K562 (cell line): ENCODE measurements at regions not wholly inside any gene's neighbourhood (a gene's known extent, or its start where the extent isn't known, plus 50 kb on each side); places are given as distances from the start of the nearest gene placed in this dataset.

ENCODE experiments used
- ATAC-seq: fragments of 200-7000 bp; cut with Tn5 transposase; 3 replicates; pipeline ENCODE4 v1.9.1; 2020; ENCODE audit warnings: moderate library complexity
- BruUV-seq: library from RNA; stranded (reverse); fragments of 400-500 nt; replicated peaks from 2 replicates; lab custom pipeline; 2021; lab: Mats Ljungman, UMichigan
- CTCF ChIA-PET: fragments of 300-600 bp; formaldehyde crosslinking; extraction: SDS; loops from one replicate; lab custom pipeline; 2021; ENCODE audit warnings: low intra/inter-chr PET ratio; lab: Yijun Ruan, JAX
- POLR2A ChIA-PET: fragments of 300-600, 350-650 bp; sonication (Branson Sonifier 250); formaldehyde crosslinking; extraction: SDS; loops from one replicate; lab custom pipeline; 2021; ENCODE audit warnings: antibody characterized with exemption, inconsistent platforms; lab: Yijun Ruan, JAX
- DNase-seq, 4 experiments: peaks; one replicate each; pipeline versions ENCODE4 v3.0.0 to v3.0.0-alpha.2; 2011 to 2018; ENCODE audit warnings: low spot score in 3 of 4, mixed read lengths in 3 of 4; ENCODE audit errors: extremely low read depth in 1 of 4
- FAIRE-seq: peaks from 2 replicates; lab custom pipeline; 2011; peaks lifted over from hg19 to GRCh38; lab: Jason Lieb, UNC
- H2AFZ ChIP-seq: 2 replicates; pipeline ENCODE4 v1.6.0; 2011; ENCODE audit warnings: low read depth, low read length, control low read depth, inconsistent platforms
- H3K27ac ChIP-seq: fragments of 200-600 bp; 3 replicates; pipeline ENCODE4 v1.8.0; 2011; ENCODE audit warnings: low read depth, mild to moderate bottlenecking, control low read depth, inconsistent platforms, low read length, moderate library complexity, mixed read lengths; ENCODE audit errors: extremely low read depth
- H3K27me3 ChIP-seq, 2 experiments: fragments of 300-600 bp in 1 of 2; 2 replicates in 1 of 2; 3 replicates in 1 of 2; pipeline versions ENCODE4 v1.6.0 to v1.8.0; 2011; ENCODE audit warnings: inconsistent platforms in 2 of 2, low read length in 2 of 2, mild to moderate bottlenecking in 1 of 2, mixed read lengths in 1 of 2, moderate library complexity in 1 of 2; ENCODE audit not compliant: control insufficient read depth in 2 of 2, insufficient read depth in 2 of 2
- H3K36me3 ChIP-seq: fragments of 300-600 bp; 3 replicates; pipeline ENCODE4 v1.8.0; 2011; ENCODE audit warnings: mild to moderate bottlenecking, low read length, inconsistent platforms; ENCODE audit not compliant: control insufficient read depth, insufficient read depth
- H3K4me1 ChIP-seq, 2 experiments: fragments of 200-600 bp in 1 of 2; replicated peaks in 1 of 2; 2 replicates in 1 of 2; 3 replicates in 1 of 2; pipeline versions ENCODE4 v1.5.1 to v1.8.0; 2011; ENCODE audit warnings: inconsistent platforms in 2 of 2, low read length in 2 of 2, mild to moderate bottlenecking in 1 of 2, mixed read lengths in 1 of 2, moderate library complexity in 1 of 2; ENCODE audit not compliant: control insufficient read depth in 2 of 2, insufficient read depth in 2 of 2
- H3K4me2 ChIP-seq: 2 replicates; pipeline ENCODE4 v1.6.1; 2011; ENCODE audit warnings: low read length, control low read depth, inconsistent platforms, mixed read lengths; ENCODE audit not compliant: insufficient read depth
- H3K4me3 ChIP-seq: fragments of 200-600 bp; sonication (generic), shearing (Covaris generic); 2 replicates; pipeline ENCODE4 v1.5.1; 2016; ENCODE audit warnings: control low read depth, inconsistent platforms
- H3K79me2 ChIP-seq: fragments of 200-600 bp; 3 replicates; pipeline ENCODE4 v1.8.0; 2011; ENCODE audit warnings: low read length, inconsistent platforms; ENCODE audit not compliant: control insufficient read depth, insufficient read depth
- H3K9ac ChIP-seq, 2 experiments: 2 replicates each; pipeline versions ENCODE4 v1.6.0 to v1.6.1; 2011; ENCODE audit warnings: low read depth in 2 of 2, low read length in 2 of 2, control low read depth in 1 of 2, inconsistent platforms in 1 of 2, mild to moderate bottlenecking in 1 of 2, mixed read lengths in 1 of 2; ENCODE audit not compliant: insufficient read depth in 1 of 2
- H3K9me1 ChIP-seq: one replicate; pipeline ENCODE4 v1.6.0; 2011; ENCODE audit warnings: inconsistent platforms, mild to moderate bottlenecking, low read length, moderate library complexity; ENCODE audit not compliant: control insufficient read depth, insufficient read depth
- H3K9me3 ChIP-seq: replicated peaks from 2 replicates; pipeline ENCODE4 v1.5.1; 2011; ENCODE audit warnings: low read depth, low read length, inconsistent platforms; ENCODE audit not compliant: control insufficient read depth, insufficient read depth
- H4K20me1 ChIP-seq: replicated peaks from 2 replicates; pipeline ENCODE4 v1.6.1; 2011; ENCODE audit warnings: low read length, inconsistent platforms, mixed read lengths; ENCODE audit not compliant: control insufficient read depth, insufficient read depth
- NFIC ChIP-seq: fragments of 450-650 bp; IDR thresholded peaks from 2 replicates; pipeline ENCODE4 v1.6.1; 2017; ENCODE audit warnings: mild to moderate bottlenecking, inconsistent platforms
- NR2C2 ChIP-seq, 2 experiments: fragments of 200-800 bp in 1 of 2; sonication (Bioruptor generic) in 1 of 2; sonication (generic) in 1 of 2; formaldehyde crosslinking in 1 of 2; IDR thresholded peaks; 2 replicates each; pipeline versions ENCODE4 v1.6.1 to v1.8.0; 2016 to 2022; ENCODE audit warnings: mild to moderate bottlenecking in 1 of 2, missing compliant biosample characterization in 1 of 2, missing genetic modification characterization in 1 of 2, missing genetic modification reagents in 1 of 2
- SAFB2 ChIP-seq: fragments of 200-400 bp; formaldehyde crosslinking; IDR thresholded peaks from 2 replicates; pipeline ENCODE4 v1.6.1; 2018; ENCODE audit warnings: borderline replicate concordance, low read length, low read depth, moderate library complexity; ENCODE audit not compliant: severe bottlenecking
- SLC30A9 ChIP-seq: fragments of 250-450 bp; sonication (Bioruptor Pico); IDR thresholded peaks from 2 replicates; pipeline ENCODE4 v1.8.0; 2022; ENCODE audit warnings: mild to moderate bottlenecking, moderate library complexity
- WGBS: fragments of 100-300 bp; shearing (Covaris generic); methylation state at CpG from one replicate; pipeline ENCODE4 v1.1.6; 2016; ENCODE audit warnings: low coverage, mixed read lengths; ENCODE audit not compliant: insufficient coverage; ENCODE audit errors: missing lambda C conversion rate; 5-methylcytosine and 5-hydroxymethylcytosine counted together
- in situ Hi-C: fragments of 300-500 bp; cut with MboI; formaldehyde crosslinking; loops from 4 replicates; pipeline ENCODE4 v1.15.0; 2018; ENCODE audit warnings: inconsistent platforms, mixed read lengths
- intact Hi-C: fragments of 100-400 bp; cut with micrococcal nuclease; formaldehyde crosslinking; loops from 2 replicates; pipeline ENCODE4 v1.14.2; 2022

- Histone ChIP-seq H2AFZ (no peak overlapping the region), H3K4me3 (no peak overlapping the region), H3K9ac (no peak overlapping the region), H4K20me1 (no peaks in the 10 kb centered on the region), H3K79me2 (no peaks in the 10 kb centered on the region), H3K9me1 (no peaks in the 10 kb centered on the region), H3K4me1 (no peaks in the 10 kb centered on the region; a peak in 1 of 5 replicates), H3K27ac (no peak overlapping the region), H3K36me3 (no peaks in the 10 kb centered on the region), H3K9me3 (no peaks in the 10 kb centered on the region), H3K4me2 (no peak overlapping the region), H3K27me3 (peaks cover 5 to 27% of the 10 kb centered on the region in 2 experiments; a peak in 4 of 5 replicates)
- no TSS peak for BruUV-seq
- FAIRE-seq (no peak), DNase-seq (no peak), ATAC-seq (no peak)
- in situ Hi-C loops: no loop called here
- ChIA-PET POLR2A (no interaction called here), CTCF (no interaction called here)
- TF ChIP-seq NFIC (peak; percentile 31; the same call in 1 of the 2 replicates), SLC30A9 (no peak)
- WGBS: 2% methylated on average over 2 of the region's 2 CpGs
- intact Hi-C loops: no loop called here
These were observed 169.3 kb upstream of the NFE2L3 start for GRCh38 chr7:25982684-25983083.

- intact Hi-C loops (no loop called here), in situ Hi-C loops (no loop called here)
- 0% methylated on average over 4 of the region's 4 CpGs for WGBS
- no peak overlapping the region for H3K4me2 ChIP-seq
- no peaks in the 10 kb centered on the region for H3K4me1 ChIP-seq
- peaks cover 8 to 23% of the 10 kb centered on the region in 2 experiments; a peak in 4 of 5 replicates for H3K27me3 ChIP-seq
- no peaks in the 10 kb centered on the region for H3K79me2 ChIP-seq
- no peak overlapping the region for H2AFZ ChIP-seq
- ATAC-seq (no peak), FAIRE-seq (no peak), DNase-seq (no peak)
- no peak overlapping the region for H3K4me3 ChIP-seq
- H3K9me1 ChIP-seq: no peaks in the 10 kb centered on the region
- H3K9ac ChIP-seq: no peak overlapping the region
- ChIA-PET POLR2A (interaction anchor here (0.7 kb wide), 1 partner anchor 18 kb away, joined by 3 read pairs; no protein-coding TSS in a partner anchor), CTCF (interaction anchor here (0.7 kb wide), 1 partner anchor 368 kb away, joined by 3 read pairs; no protein-coding TSS in a partner anchor)
- H4K20me1 ChIP-seq: no peaks in the 10 kb centered on the region
- no peaks in the 10 kb centered on the region for H3K9me3 ChIP-seq
- no peak overlapping the region for H3K27ac ChIP-seq
- no peaks in the 10 kb centered on the region for H3K36me3 ChIP-seq
- TF ChIP-seq SAFB2 (no peak), NR2C2 (CRISPR knock-in tag; IDR thresholded peaks at IDR 0.05) (no peak), NR2C2 (tag; IDR thresholded peaks at IDR 0.05) (no peak)
- no TSS peak for BruUV-seq
These were observed 166.8 kb upstream of the NFE2L3 start for GRCh38 chr7:25985196-25985595.
